Posterior cingulate gyrus (tissue), 11 donors: ENCODE measurements at regions not wholly inside any gene's neighbourhood (a gene's known extent, or its start where the extent isn't known, plus 50 kb on each side); places are given as distances from the start of the nearest gene placed in this dataset.
"Not testable (repeated sequence)": the region's sequence is repeated elsewhere in the genome, so short reads cannot be mapped to it uniquely, and the experiment has no call there.

ENCODE experiments used
- DNase-seq, 10 donors: peaks; one replicate each; pipeline versions ENCODE4 v3.0.0 to v3.0.0-alpha.2; 2020 to 2021; ENCODE audit warnings: mixed read lengths in 3 of 10
- intact Hi-C: fragments of 100-400 bp; cut with DNase I; formaldehyde crosslinking; loops from one replicate; pipeline ENCODE4 v1.15.1; 2023

DNA sequence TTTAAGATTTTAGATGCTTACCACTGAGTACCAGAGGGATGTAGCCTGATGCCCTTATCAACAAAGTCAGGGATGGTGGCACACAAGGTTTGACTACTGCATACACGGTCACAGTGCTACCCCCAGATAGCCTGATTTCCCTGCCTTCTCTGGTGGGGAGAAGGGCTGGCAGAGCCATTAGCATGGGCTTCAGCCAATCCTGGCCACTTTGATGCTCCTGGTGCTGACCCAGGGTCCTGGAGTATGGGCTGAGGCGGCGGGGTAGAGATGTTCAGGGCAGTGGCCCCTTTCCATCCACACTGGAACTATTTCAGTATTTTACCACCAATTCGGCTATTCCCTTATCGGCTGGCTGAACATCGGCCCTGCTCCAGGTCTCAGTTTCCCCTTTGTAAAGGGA lies 83.2 kb downstream of the POTEB3 start:
- intact Hi-C loops: not testable (repeated sequence)
- peak in 1 of 10 donors; percentile 7 for DNase-seq

DNA sequence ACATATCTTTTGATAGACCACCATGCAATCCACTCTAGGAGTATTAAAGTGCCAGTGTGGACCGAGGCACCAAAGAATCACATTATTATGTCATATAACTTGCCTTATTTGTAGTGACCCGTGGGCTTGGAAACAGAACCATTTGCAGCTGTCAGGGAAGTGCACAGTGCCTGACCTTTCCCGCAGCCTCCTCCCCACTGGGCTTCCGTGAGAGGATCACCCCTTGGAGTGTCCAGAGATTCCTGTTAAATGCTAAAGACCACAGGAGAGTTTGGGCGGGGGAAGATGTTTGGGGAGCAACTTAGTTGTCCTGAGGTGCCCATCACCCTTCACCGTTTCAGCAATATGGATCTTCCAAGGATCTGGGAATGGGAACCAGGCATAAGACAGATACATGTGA lies 84.4 kb downstream of the POTEB3 start:
- DNase-seq: peak in 2 of 10 donors; percentile 2 to 68
- intact Hi-C loops: not testable (repeated sequence)

DNA sequence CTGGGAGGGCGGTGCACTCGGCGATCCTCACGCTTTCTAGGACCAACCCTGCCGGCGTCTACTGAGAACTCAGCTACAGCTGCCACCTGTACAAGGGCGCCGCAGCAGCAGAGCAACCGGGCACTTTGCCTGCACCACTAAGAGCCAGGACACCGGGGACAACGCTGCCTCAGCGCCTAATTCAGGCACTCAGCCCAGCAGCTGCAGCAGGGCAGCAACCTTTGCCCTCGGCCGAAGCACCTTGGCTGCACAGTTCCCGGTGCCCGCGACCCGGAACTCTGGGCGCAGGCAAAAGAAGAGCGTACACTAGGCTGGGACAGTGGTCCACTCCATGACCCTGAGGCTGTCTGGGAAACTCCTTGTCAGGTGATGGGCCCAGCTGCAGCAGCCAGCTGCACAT lies 85.7 kb downstream of the POTEB3 start:
- DNase-seq, intact Hi-C loops: not testable (repeated sequence)

DNA sequence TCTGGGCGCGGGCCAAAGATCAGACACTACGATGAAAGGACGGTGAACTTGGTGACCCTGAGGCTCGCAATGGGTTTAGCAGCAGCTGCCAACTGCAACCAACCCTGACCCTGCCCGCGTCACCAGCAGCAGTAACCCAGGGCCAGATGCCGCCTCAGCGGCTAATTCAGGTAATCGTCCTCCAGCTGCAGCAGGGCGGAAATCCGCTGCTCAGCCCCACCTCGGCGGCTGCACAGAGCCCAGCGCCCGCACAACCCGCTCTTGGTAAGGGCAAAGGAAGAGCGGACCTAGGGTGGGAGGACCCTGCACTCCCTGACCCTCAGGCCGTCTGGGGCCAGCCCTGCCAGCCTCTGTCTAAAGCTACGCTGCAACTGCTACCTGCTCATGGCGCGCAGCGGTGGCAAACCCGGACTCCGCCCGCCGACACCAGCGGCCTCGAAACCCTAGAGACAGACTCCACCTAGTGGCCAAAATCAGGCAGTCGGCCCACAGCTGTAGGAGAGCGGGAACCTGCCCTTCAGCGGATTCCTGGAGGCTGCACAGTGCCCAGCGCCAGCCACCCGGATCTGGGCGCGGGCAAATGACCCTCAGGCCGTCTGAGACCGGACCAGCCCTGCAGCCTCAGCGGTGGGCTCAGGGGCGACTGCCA lies 87.5 kb downstream of the POTEB3 start:
- intact Hi-C loops, DNase-seq: not testable (repeated sequence)

DNA sequence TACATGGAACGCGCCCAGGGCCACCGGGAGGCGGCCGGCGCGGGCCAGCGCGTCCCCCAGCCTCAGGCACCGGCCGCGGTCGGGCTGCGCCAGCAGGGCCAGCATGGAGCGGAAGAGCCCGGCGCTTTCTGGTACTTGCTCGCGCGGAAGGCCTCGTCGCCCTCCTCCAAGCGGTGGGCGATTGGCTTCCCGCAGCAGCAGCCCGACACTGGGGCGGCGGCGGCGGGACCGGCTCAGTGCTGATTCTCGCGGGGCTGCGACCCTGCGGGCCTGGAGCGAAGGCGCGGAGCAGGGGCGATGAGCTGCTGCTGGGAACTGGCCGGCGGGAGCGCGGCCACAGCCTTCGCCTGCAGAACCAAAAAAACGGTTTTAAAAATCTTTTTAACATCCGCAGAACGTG lies 95.3 kb downstream of the POTEB3 start:
- intact Hi-C loops: not testable (repeated sequence)
- DNase-seq: peak in 4 of 10 donors; percentile 9 to 69 (median 35)

DNA sequence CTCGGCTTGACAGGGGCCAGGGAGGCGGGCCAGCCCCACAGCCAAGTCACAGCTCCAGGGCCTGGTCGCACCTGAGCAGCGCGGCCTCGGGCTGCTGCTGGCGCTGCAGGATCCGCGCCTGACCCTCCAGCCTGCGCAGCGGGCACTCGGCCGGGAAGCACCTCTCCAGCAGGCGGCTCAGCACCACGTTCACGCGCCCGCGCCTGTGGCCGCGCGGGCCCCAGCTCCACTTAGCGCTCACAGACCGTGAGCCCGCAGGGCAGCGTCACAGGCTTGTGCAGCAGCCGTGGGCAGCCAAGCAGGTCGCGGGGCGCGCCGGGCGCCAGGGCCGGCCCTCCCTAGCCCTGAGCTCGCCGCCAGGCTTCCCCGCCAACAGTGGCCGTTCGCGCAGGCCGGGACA lies 95.8 kb downstream of the POTEB3 start:
- intact Hi-C loops: not testable (repeated sequence)

DNA sequence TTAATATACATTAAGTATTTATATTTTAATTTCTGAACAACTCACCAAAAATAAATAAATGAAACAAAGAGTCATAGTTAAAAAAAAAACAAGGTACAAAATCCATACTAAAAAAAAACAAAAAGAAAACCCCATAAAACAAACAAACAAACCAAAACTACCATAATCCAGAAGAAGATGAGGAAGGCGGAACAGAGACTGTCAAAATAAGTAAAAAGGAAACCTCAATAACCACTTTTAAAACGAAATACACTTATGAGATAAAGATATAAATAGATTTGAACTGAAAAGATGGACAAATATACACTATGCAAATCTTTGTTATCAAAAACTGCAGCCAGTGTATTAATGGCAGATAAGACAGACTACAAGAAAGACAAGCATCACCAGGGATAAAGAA lies 103.3 kb downstream of the POTEB3 start:
- intact Hi-C loops, DNase-seq: not testable (repeated sequence)

More for the DNA sequence above, 95.8 kb downstream of the POTEB3 start:
- DNase-seq: not testable (repeated sequence)

DNA sequence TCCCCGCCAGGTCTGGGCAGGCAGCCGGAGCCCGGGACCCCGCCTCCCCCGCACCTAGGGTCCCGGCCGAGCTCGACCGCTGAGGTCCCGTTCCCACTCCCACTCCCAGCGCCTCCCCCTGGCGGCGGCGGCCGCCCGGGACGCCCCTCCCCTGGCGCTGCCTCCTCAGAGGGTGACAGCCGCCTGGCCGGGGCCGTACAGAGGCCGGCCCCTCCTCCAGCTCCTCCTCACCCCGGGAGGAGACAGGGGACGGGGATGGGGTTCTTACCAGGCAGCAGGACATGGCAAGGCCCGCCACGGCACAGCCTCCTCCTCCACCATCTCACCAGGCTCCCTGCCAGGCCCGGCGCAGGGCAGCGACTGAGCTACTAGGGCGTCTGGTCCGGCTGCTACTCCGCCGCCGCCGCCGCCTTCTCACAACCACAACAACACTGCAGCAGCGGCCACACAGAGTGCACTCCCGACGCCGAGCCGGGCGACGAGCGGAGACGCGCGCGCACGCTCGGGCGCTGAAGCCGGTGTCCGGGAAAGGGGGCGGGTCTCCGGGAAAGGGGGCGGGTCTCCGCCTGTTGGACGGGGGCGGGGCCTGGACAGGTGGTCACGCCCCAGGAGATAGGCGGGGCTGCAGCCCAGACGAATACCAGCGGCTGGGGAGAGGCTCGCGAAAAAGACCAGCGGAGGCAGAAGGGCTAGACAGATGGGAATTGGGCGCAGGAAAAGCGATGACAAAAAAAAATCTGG lies 115.4 kb downstream of the POTEB3 start:
- DNase-seq: peak in 3 of 10 donors; percentile 11 to 90 (median 58)
- intact Hi-C loops: not testable (repeated sequence)

DNA sequence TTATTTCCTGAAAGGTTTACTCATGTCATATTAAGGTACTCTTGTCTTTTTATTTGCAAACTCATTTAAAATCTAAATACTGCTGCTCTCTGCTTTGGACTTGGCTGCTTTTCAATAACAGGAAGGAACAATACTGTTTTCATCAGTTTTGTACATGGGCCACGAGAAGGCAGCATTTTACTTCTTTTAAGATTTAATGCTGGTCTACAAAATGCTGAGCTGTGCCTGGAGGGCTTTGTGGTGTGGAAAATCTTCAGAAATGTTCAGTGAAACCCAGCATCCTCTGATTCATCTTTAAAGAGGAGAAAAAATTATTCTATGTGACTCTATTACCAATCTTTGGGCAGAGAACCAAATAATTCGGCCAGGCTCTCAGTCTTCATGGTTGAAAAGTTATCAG lies 155.9 kb downstream of the POTEB3 start:
- intact Hi-C loops: not testable (repeated sequence)

DNA sequence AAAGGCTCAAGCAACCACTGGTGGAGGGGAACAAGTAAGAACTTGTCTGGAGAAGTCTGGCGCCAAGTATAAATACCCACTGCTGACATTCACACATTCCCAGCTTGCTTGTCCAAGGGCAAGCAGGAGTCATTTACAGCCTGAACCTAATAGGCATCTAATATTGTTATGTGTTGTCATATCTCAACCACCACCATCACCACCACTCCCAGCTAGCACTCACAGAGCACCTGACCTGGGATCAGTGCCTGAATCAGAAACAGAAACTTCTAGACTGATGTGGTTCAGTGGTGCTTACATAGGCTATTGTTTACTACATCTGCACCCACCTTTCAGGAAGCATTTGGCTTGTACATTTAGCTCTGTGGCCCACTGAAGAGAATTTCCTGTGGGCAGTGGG lies 157.1 kb downstream of the POTEB3 start:
- intact Hi-C loops, DNase-seq: not testable (repeated sequence)

More for the DNA sequence above, 155.9 kb downstream of the POTEB3 start:
- DNase-seq: not testable (repeated sequence)

DNA sequence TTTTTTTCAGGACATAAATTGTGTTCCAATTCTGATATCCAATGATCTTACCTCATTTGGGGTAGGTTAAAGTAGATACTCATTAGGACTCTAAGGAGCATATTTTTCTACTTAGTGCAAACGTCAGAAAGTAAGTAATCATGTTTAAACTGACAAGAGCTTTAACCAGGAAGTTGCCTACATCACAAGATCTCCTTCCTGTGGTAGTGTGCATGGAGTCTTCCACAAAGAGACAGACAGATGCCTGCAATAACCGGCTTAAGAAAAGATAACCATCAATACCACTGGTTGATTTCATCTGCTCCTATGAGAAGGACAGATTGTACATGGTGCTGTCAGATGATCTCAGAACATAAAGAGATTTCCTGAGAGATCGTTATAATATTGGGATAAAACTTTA lies 160.0 kb downstream of the POTEB3 start:
- intact Hi-C loops, DNase-seq: not testable (repeated sequence)

DNA sequence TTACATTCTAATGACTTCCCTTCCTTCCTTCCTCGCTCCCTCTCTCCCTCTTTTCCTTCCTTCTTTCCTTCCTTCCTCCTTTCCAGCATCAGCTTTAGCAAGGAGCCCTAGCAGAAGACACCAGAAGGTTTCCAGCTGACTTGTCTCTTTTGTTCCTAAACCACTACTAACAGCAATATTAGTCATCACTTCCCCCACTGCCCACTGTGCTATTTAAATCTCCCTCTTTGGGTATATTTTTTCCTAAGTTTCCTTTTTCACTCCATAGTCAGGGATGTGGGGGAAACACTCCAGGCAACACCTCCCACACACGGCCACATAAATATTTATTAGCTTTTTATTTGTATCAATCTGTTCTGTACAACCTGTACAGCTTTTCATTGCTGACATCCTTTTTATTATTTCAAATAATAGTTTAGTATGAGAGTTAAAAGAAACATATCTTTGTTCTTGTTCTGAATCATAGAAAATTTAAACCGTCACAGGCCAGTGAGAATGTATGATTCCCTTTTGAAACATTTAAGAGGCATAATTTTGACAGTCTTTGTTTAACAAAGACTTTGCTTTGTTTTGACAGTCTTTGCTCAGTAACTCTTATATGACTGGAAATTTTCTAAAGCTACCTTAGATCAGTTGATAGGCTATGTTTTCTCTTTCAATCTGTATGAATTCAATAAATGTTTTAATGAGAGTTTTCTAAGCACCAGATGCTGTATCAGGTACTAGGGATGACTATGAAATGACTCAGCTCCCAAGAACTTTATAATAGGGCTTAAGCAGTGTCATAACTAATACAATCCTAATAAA lies 167.9 kb downstream of the POTEB3 start:
- DNase-seq: peak in 2 of 10 donors; percentile 23 to 50
- intact Hi-C loops: not testable (repeated sequence)

DNA sequence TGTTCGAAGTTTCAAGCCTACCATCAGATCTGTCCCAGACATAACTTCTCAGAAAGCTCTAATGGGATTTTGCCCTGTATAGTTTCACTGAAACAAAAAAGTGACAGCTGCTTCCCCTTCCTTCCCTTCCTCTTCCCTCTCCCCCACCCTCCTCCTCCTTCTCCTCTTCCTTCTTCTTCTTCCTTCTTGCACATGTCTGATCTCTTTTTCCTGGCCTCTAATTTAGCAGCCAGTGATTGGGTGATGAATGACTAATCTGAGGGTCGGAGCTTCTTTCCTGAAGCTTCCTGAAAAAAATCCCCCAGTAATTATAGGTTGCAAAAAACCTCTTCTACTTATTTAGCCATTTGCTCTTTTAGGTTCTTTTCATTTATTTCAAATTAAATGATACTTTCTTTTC lies 168.7 kb downstream of the POTEB3 start:
- intact Hi-C loops: no loop called here
- no peak for DNase-seq

DNA sequence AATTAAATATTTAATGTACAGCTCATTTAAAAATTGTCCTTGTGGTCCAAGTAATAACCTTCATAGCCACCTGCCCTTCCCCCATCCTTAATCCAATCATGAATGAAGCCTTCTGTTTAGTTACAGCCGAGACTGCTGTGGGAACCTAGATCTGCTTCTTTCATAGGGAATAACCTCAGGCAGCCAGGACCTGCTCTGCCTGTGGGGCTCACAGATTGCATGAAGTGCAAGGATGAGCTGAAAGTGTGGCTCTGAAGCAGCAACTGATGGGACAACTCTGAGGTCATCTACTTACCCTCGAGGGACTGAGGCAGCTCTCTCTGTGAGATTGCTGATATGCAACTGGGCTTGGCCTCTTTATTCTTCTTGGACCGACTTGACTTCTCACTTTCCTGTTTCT lies 169.8 kb downstream of the POTEB3 start:
- peak in 1 of 10 donors; percentile 72 for DNase-seq
- intact Hi-C loops: no loop called here

DNA sequence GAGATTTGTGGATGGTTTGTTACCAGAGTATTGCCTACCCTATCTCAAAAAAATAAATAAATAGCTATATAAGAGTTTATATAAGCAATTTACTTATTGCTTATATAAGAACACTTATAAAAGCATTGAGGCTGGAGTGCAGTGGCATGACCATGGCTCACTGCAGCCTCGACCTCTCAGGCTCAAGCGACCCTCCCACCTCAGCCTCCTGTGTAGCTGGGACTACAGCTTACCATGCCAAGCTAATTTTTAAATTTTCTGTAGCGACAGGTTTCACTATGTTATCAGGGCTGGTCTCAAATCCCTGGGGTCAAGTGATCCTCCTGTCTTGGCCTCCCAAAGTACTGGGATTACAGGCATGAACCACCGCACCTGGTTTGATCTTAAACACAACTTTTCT lies 170.6 kb downstream of the POTEB3 start:
- peak in 2 of 10 donors; percentile 65 to 71 for DNase-seq
- intact Hi-C loops: not testable (repeated sequence)

DNA sequence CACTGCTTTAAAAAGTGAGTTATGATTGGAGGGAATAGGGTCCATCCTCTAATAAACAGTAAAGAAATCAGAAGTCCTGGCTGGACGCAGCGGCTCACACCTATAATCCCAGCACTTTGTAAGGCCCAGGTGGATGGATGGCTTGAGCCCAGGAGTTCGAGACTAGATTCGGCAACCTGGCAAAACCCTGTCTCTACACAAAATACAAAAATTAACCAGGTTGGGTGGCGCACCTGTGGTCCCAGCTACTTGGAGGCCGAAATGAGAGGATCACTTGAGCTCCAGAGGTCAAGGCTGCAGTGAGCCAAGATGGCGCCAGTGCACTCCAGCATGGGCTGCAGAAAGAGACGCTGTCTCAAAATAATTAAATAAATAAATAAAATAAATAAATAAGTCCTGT lies 171.2 kb downstream of the POTEB3 start:
- intact Hi-C loops: no loop called here
- peak in 4 of 10 donors; percentile 26 to 83 (median 66) for DNase-seq

DNA sequence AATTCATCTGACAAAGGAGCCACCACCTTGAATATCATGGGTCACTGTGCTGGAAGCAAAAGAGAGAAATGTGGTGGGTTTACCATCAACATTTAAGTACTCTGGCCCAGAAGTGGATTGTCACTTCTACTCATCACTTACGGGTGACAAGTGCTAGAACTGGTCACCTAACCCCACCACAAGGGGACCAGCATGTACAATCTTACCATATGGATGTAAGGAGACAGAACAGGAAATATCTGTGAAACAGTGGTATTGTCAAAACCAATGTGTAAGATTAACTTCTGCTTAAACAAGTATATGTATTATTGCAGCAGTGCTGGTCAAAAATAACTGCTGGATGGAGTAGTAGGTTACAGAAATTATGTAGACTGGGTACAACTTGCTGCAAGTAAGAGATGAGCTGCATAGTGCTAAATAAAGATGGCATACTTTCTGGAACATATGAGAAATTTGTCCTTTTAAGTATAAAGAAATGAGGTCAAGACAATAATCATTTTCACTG lies 171.8 kb downstream of the POTEB3 start:
- intact Hi-C loops: no loop called here
- DNase-seq: peak in 1 of 10 donors; percentile 35

DNA sequence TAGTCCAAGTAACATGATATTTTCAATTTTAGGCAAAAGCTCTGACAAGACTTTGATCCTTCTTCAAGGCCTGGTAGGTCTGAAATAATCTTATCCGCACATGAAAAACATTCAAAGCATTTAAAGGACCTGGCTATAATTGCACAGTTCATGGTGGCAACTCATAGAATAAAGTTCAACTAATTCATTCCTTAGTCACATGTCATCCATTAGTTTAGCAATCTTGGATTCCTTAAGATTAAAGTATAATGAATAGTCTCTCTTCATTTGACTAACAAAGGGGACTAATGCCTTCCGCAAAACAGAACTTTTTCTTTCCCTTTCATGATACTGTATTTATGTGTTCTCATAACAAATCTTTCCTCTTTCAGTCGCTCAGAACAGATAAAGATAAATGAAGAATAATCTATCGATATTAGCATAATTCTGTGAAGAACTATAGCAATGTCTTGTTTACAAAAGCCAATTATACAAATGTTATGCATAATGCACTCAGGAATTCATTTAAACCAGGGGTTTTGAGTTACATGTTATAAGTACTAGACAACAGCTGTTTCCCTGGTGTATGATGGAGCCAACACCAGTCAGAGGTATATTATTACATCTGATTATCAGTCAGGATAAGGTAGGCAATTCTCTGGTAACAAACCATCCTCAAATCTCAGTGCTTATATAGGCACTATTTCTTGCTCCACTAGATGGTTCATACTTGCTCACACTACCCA lies 172.5 kb downstream of the POTEB3 start:
- no peak for DNase-seq
- intact Hi-C loops: no loop called here

DNA sequence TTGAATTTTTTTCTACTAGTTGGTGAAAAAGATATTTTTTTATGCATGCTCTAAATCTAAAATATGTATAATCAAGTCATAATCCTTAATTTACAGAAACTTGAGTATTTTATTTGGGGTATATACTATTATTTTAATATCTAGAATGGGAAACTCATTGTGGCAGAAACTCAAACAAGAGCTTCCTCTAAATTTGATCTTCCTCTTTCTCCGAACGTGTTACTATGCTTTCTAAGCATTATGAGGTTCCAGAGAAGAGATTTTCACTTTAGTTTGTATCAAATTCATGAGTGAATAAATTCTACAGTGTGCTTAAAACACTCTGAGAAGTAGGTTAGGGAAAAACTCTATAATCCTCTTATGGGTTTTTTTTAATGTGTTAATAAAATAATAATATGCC lies 173.1 kb downstream of the POTEB3 start:
- intact Hi-C loops: no loop called here
- DNase-seq: no peak

DNA sequence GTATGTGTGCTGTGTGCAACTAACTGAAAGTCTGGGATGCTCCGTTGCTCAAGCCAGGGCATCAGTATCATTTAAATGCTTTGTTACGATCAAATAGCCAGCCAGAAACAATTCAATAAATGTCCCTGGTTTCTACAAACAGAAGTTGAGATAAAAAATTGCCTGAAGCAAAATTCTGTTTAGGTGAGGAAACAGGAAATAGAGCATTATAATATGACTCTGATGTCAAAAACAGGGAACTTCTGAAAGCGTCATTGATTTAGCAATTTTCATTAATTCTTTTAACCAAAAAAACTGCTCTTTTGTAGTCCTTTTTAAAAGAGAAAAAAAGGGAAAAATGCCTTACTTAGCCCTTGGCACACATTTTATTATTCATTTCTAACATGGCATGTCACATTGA lies 174.7 kb downstream of the POTEB3 start:
- DNase-seq: peak in 1 of 10 donors; percentile 35
- intact Hi-C loops: not testable (repeated sequence)
